Mesenchymal stem cell (in vitro differentiated cells and primary cell): ENCODE measurements at regions not wholly inside any gene's neighbourhood (a gene's known extent, or its start where the extent isn't known, plus 50 kb on each side); places are given as distances from the start of the nearest gene placed in this dataset.

Experiments
- DNase-seq: peaks from one replicate; pipeline ENCODE4 v3.0.0-alpha.2; 2013
- H2AFZ ChIP-seq: one replicate; pipeline ENCODE4 v1.6.1; 2013; ENCODE audit warnings: low read depth, mild to moderate bottlenecking, control low read depth, inconsistent platforms, low read length, moderate library complexity
- H2AK5ac ChIP-seq: 2 replicates; pipeline ENCODE4 v1.6.1; 2013; ENCODE audit warnings: low read length, moderate library complexity, mild to moderate bottlenecking, inconsistent platforms; ENCODE audit not compliant: severe bottlenecking
- H2BK120ac ChIP-seq: one replicate; pipeline ENCODE4 v1.6.1; 2013; ENCODE audit warnings: low read depth, mild to moderate bottlenecking, inconsistent platforms, low read length, moderate library complexity
- H2BK12ac ChIP-seq, 2 experiments: one replicate each; pipeline ENCODE4 v1.6.1; 2013; ENCODE audit warnings: inconsistent platforms in 2 of 2, low read length in 2 of 2, mild to moderate bottlenecking in 2 of 2, moderate library complexity in 2 of 2, control low read depth in 1 of 2
- H2BK15ac ChIP-seq: one replicate; pipeline ENCODE4 v1.6.1; 2013; ENCODE audit warnings: mild to moderate bottlenecking, low read depth, inconsistent platforms; ENCODE audit not compliant: poor library complexity, severe bottlenecking
- H2BK5ac ChIP-seq: 2 replicates; pipeline ENCODE4 v1.6.1; 2013; ENCODE audit warnings: low read depth, mild to moderate bottlenecking, low read length, control low read depth, inconsistent platforms; ENCODE audit not compliant: poor library complexity, severe bottlenecking
- H3K14ac ChIP-seq, 2 experiments: one replicate each; pipeline ENCODE4 v1.6.1; 2013; ENCODE audit warnings: inconsistent platforms in 2 of 2, low read length in 2 of 2, control low read depth in 1 of 2, mild to moderate bottlenecking in 1 of 2, moderate library complexity in 1 of 2
- H3K18ac ChIP-seq, 2 experiments: one replicate each; pipeline ENCODE4 v1.6.1; 2013; ENCODE audit warnings: inconsistent platforms in 2 of 2, low read length in 2 of 2, control low read depth in 1 of 2, low read depth in 1 of 2, mild to moderate bottlenecking in 1 of 2
- H3K23ac ChIP-seq, 2 experiments: one replicate each; pipeline ENCODE4 v1.6.1; 2013; ENCODE audit warnings: inconsistent platforms in 2 of 2, low read length in 2 of 2, mild to moderate bottlenecking in 2 of 2, moderate library complexity in 2 of 2, control low read depth in 1 of 2
- H3K27ac ChIP-seq: 2 replicates; pipeline ENCODE4 v1.5.1; 2013; ENCODE audit warnings: mild to moderate bottlenecking, moderate library complexity, low read length, control low read depth, inconsistent platforms; ENCODE audit not compliant: poor library complexity, severe bottlenecking
- H3K27me3 ChIP-seq, 2 experiments: 2 replicates each; pipeline versions ENCODE4 v1.6.1 to v1.7.0; 2013; ENCODE audit warnings: low read length in 2 of 2, mild to moderate bottlenecking in 2 of 2, moderate library complexity in 2 of 2, control low read depth in 1 of 2, inconsistent platforms in 1 of 2; ENCODE audit not compliant: control insufficient read depth in 1 of 2, insufficient read depth in 1 of 2
- H3K36me3 ChIP-seq, 2 experiments: 2 replicates each; pipeline versions ENCODE4 v1.6.1 to v1.7.0; 2013; ENCODE audit warnings: low read length in 2 of 2, control low read depth in 1 of 2, inconsistent platforms in 1 of 2, low read depth in 1 of 2, mild to moderate bottlenecking in 1 of 2; ENCODE audit not compliant: insufficient read depth in 2 of 2, control insufficient read depth in 1 of 2
- H3K4ac ChIP-seq, 2 experiments: one replicate each; pipeline ENCODE4 v1.6.1; 2013; ENCODE audit warnings: inconsistent platforms in 2 of 2, low read length in 2 of 2, mild to moderate bottlenecking in 2 of 2, moderate library complexity in 2 of 2, control low read depth in 1 of 2, low read depth in 1 of 2
- H3K4me1 ChIP-seq: 2 replicates; pipeline ENCODE4 v1.6.1; 2013; ENCODE audit warnings: low read depth, low read length, control low read depth; ENCODE audit not compliant: control insufficient read depth, insufficient read depth
- H3K4me2 ChIP-seq: 2 replicates; pipeline ENCODE4 v1.6.1; 2013; ENCODE audit warnings: low read length, mild to moderate bottlenecking, inconsistent platforms; ENCODE audit not compliant: poor library complexity, severe bottlenecking
- H3K4me3 ChIP-seq, 2 experiments: 2 replicates each; pipeline versions ENCODE4 v1.5.1 to v1.7.0; 2013; ENCODE audit warnings: low read length in 2 of 2, mild to moderate bottlenecking in 2 of 2, control low read depth in 1 of 2, low read depth in 1 of 2; ENCODE audit not compliant: insufficient read depth in 1 of 2
- H3K79me1 ChIP-seq: replicated peaks from 2 replicates; pipeline ENCODE4 v1.6.1; 2013; ENCODE audit warnings: mild to moderate bottlenecking, control low read depth, low read length, inconsistent platforms; ENCODE audit not compliant: poor library complexity, severe bottlenecking
- H3K9ac ChIP-seq: 2 replicates; pipeline ENCODE4 v1.7.0; 2013; ENCODE audit warnings: mild to moderate bottlenecking, low read length, moderate library complexity
- H3K9me3 ChIP-seq: 2 replicates; pipeline ENCODE4 v1.7.0; 2013; ENCODE audit warnings: mild to moderate bottlenecking, low read length; ENCODE audit not compliant: control insufficient read depth
- H4K8ac ChIP-seq: one replicate; pipeline ENCODE4 v1.6.1; 2013; ENCODE audit warnings: inconsistent platforms, mild to moderate bottlenecking, low read length, moderate library complexity
- H4K91ac ChIP-seq: one replicate; pipeline ENCODE4 v1.6.1; 2013; ENCODE audit warnings: mild to moderate bottlenecking, low read length, inconsistent platforms
- WGBS: methylation state at CpG from one replicate; pipeline ENCODE4 v1.1.7; 2013; ENCODE audit warnings: mixed read lengths; 5-methylcytosine and 5-hydroxymethylcytosine counted together

DNA sequence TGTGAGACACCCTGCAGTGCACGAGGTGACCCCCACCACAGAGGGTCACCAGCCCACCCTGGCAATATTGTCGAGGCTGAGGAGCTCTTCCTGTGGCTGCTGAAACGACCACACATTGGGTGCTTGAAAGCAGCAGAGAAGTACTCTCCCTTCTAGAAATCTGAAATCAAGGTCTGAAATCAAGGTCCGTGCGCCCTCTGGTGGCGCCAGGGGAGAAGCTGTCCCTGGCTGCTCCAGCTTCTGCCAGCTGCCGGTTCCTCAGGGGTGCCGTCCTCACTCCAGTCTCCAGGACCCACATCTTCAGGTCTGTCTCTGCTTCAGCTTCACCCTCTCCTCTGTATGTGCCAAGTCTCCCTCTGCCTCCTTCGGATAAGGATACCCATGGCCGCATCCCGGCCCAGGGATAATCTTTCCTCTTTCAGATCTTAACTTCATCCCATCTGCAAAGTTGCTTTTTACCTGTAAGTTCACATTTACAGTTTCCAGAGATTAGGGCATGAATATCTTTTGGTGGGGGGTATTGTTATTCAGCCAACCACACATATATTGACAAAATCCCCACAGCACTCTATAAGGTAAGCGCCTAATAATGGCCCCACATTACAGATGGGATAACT lies 108.3 kb upstream of the PHACTR3 start:
- no peaks in the 10 kb centered on the region for H3K4me1 ChIP-seq
- no peak overlapping the region for H2AFZ ChIP-seq
- H3K36me3 ChIP-seq, result no peaks in the 10 kb centered on the region
- no peak overlapping the region for H4K91ac ChIP-seq
- no peak overlapping the region for H3K9ac ChIP-seq
- no peak overlapping the region for H2BK12ac ChIP-seq
- 10% methylated on average over 10 of the region's 12 CpGs for WGBS
- no peak overlapping the region for H3K4ac ChIP-seq
- H3K27ac ChIP-seq, result no peak overlapping the region
- no peak overlapping the region for H2BK120ac ChIP-seq
- no peak overlapping the region for H3K18ac ChIP-seq
- DNase-seq, result peak; percentile 37
- H2BK15ac ChIP-seq, result no peak overlapping the region
- no peak overlapping the region for H3K14ac ChIP-seq
- peaks cover 19% of the 10 kb centered on the region for H3K9me3 ChIP-seq
- no peak overlapping the region for H2BK5ac ChIP-seq
- no peak overlapping the region for H3K4me2 ChIP-seq
- H3K79me1 ChIP-seq, result no peaks in the 10 kb centered on the region
- no peak overlapping the region for H4K8ac ChIP-seq
- peaks cover 0 to 35% of the 10 kb centered on the region in 2 experiments for H3K27me3 ChIP-seq
- H3K4me3 ChIP-seq, result no peak overlapping the region
- H3K23ac ChIP-seq, result no peak overlapping the region
- H2AK5ac ChIP-seq, result no peak overlapping the region

GRCh38 chr20:59498291-59498690 lies 106.0 kb upstream of the PHACTR3 start:
- no peaks in the 10 kb centered on the region for H3K4me1 ChIP-seq
- no peak overlapping the region for H2AFZ ChIP-seq
- no peak overlapping the region for H3K27ac ChIP-seq
- no peak for DNase-seq
- WGBS, result 67% methylated on average over 3 of the region's 3 CpGs
- H3K79me1 ChIP-seq, result no peaks in the 10 kb centered on the region
- no peak overlapping the region for H3K23ac ChIP-seq
- no peak overlapping the region for H3K4me2 ChIP-seq
- H3K14ac ChIP-seq, result no peak overlapping the region
- no peak overlapping the region for H2BK12ac ChIP-seq
- H2BK120ac ChIP-seq, result no peak overlapping the region
- H3K9me3 ChIP-seq, result peaks cover 19% of the 10 kb centered on the region
- no peak overlapping the region for H3K4me3 ChIP-seq
- no peak overlapping the region for H4K8ac ChIP-seq
- no peak overlapping the region for H2BK5ac ChIP-seq
- no peak overlapping the region for H3K18ac ChIP-seq
- H3K9ac ChIP-seq, result no peak overlapping the region
- H2AK5ac ChIP-seq, result no peak overlapping the region
- H2BK15ac ChIP-seq, result no peak overlapping the region
- peaks cover 0 to 35% of the 10 kb centered on the region in 2 experiments for H3K27me3 ChIP-seq
- H4K91ac ChIP-seq, result no peak overlapping the region
- H3K4ac ChIP-seq, result no peak overlapping the region
- no peaks in the 10 kb centered on the region for H3K36me3 ChIP-seq

DNA sequence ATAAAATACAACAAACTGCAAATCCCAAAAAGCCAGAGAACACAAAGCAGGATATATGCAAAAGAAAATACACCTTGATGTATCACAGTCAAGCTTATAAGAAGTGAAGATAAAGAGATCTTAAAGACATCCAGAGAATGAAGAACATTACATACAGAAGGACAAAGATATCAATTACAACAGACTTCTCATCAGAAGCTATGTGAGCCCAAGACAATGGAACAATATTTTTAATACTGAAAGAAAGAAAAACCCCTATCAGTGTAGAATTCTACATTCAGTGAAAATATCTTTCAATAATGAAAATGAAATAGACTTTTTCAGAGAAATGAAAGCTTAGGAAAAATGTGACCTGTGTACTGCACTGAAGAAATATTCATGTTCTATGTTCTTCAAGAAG lies 104.5 kb upstream of the PHACTR3 start:
- Histone ChIP-seq H3K4me1 (no peaks in the 10 kb centered on the region), H3K18ac (no peak overlapping the region), H2AK5ac (no peak overlapping the region), H3K9ac (no peak overlapping the region), H3K27me3 (peaks cover 0 to 25% of the 10 kb centered on the region in 2 experiments), H3K23ac (no peak overlapping the region), H3K79me1 (no peaks in the 10 kb centered on the region), H3K4me3 (no peak overlapping the region), H3K4me2 (no peak overlapping the region), H2AFZ (no peak overlapping the region), H3K14ac (no peak overlapping the region), H2BK15ac (no peak overlapping the region), H4K8ac (no peak overlapping the region), H3K4ac (no peak overlapping the region), H2BK12ac (no peak overlapping the region), H3K9me3 (peaks cover 19% of the 10 kb centered on the region), H4K91ac (no peak overlapping the region), H2BK5ac (no peak overlapping the region), H2BK120ac (no peak overlapping the region), H3K36me3 (no peaks in the 10 kb centered on the region), H3K27ac (no peak overlapping the region)
- DNase-seq, result no peak

DNA sequence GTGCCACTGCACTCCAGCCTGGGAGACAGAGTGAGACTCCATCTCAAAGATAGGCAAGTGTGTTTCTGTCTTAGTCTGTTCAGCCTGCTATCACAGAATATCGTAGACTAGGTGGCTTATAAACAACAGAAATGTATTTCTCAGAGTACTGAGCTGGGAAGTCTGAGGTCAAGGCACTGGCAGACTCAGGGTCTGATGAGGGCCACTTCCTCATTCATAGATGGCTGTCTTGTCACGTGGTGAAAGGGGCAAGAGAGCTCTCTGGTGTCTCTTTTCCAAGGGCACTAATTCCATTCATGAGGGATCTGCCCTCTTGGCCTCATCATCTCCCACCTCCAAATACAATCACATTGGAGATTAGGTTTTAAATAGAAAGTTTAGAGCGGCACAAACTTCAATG lies 95.6 kb upstream of the PHACTR3 start:
- peaks cover 0 to 4% of the 10 kb centered on the region in 2 experiments for H3K27me3 ChIP-seq
- 86% methylated on average over 2 of the region's 3 CpGs for WGBS
- no peak overlapping the region for H3K4ac ChIP-seq
- H2BK15ac ChIP-seq, result no peak overlapping the region
- no peak overlapping the region for H3K14ac ChIP-seq
- no peak for DNase-seq
- H3K9ac ChIP-seq, result no peak overlapping the region
- H4K8ac ChIP-seq, result no peak overlapping the region
- no peaks in the 10 kb centered on the region for H3K4me1 ChIP-seq
- H2BK5ac ChIP-seq, result no peak overlapping the region
- H3K36me3 ChIP-seq, result no peaks in the 10 kb centered on the region
- no peak overlapping the region for H3K4me2 ChIP-seq
- H4K91ac ChIP-seq, result no peak overlapping the region
- no peak overlapping the region for H3K4me3 ChIP-seq
- H2AK5ac ChIP-seq, result no peak overlapping the region
- no peak overlapping the region for H3K27ac ChIP-seq
- H2BK120ac ChIP-seq, result no peak overlapping the region
- no peak overlapping the region for H3K23ac ChIP-seq
- no peak overlapping the region for H2BK12ac ChIP-seq
- H2AFZ ChIP-seq, result no peak overlapping the region
- H3K9me3 ChIP-seq, result no peaks in the 10 kb centered on the region
- no peaks in the 10 kb centered on the region for H3K79me1 ChIP-seq
- H3K18ac ChIP-seq, result no peak overlapping the region
